ENCODE measurements at regions not wholly inside any gene's neighbourhood (a gene's known extent, or its start where the extent isn't known, plus 50 kb on each side); places are given as distances from the start of the nearest gene placed in this dataset.
"Not testable (repeated sequence)": the region's sequence is repeated elsewhere in the genome, so short reads cannot be mapped to it uniquely, and the experiment has no call there.

- DNase-seq, result not testable (repeated sequence)
These were observed 241.1 kb downstream of the TFEC start for GRCh38 chr7:115789473-115789872.

GRCh38 chr7:115782696-115783490, 247.7 kb downstream of the TFEC start:
- no peak for DNase-seq

GRCh38 chr7:115779561-115779960, 251.0 kb downstream of the TFEC start:
- DNase-seq, result no peak

- DNase-seq, result no peak
These were observed 254.6 kb downstream of the TFEC start for GRCh38 chr7:115775981-115776380.

GRCh38 chr7:115763347-115763746, 267.2 kb downstream of the TFEC start:
- DNase-seq, result no peak

GRCh38 chr7:115758025-115758424, 272.5 kb downstream of the TFEC start:
- DNase-seq, result no peak

GRCh38 chr7:115754226-115754625, 276.3 kb downstream of the TFEC start:
- no peak for DNase-seq

- DNase-seq, result no peak
These were observed 280.6 kb downstream of the TFEC start for GRCh38 chr7:115749924-115750323.

GRCh38 chr7:115748123-115748738, 282.3 kb downstream of the TFEC start:
- no peak for DNase-seq

GRCh38 chr7:115747174-115747573, 283.4 kb downstream of the TFEC start:
- no peak for DNase-seq

- DNase-seq, result no peak
These were observed 290.5 kb downstream of the TFEC start for GRCh38 chr7:115740043-115740442.

- no peak for DNase-seq
These were observed 295.9 kb downstream of the TFEC start for GRCh38 chr7:115734641-115735040.

GRCh38 chr7:115731796-115732471, 298.6 kb downstream of the TFEC start:
- peak; percentile 67 for DNase-seq

GRCh38 chr7:115728518-115728917, 302.0 kb downstream of the TFEC start:
- no peak for DNase-seq

- peak; percentile 97 for DNase-seq
These were observed 306.0 kb downstream of the TFEC start for GRCh38 chr7:115724400-115725056.

- no peak for DNase-seq
These were observed 308.1 kb downstream of the TFEC start for GRCh38 chr7:115722302-115722977.

- no peak for DNase-seq
These were observed 309.0 kb downstream of the TFEC start for GRCh38 chr7:115721293-115722217.

GRCh38 chr7:115719963-115720362, 310.6 kb downstream of the TFEC start:
- no peak for DNase-seq

- no peak for DNase-seq
These were observed 320.9 kb downstream of the TFEC start for GRCh38 chr7:115709664-115710063.

GRCh38 chr7:115708013-115708341, 322.6 kb downstream of the TFEC start:
- no peak for DNase-seq

- peak; percentile 81 for DNase-seq
These were observed 323.1 kb downstream of the TFEC start for GRCh38 chr7:115707258-115708012.

Measured in DMS153 (cell line).